SK-N-SH (cell line): ENCODE measurements at regions not wholly inside any gene's neighbourhood (a gene's known extent, or its start where the extent isn't known, plus 50 kb on each side); places are given as distances from the start of the nearest gene placed in this dataset.

ENCODE experiments used
- CTCF ChIA-PET: fragments of 300-600, 350-600 bp; formaldehyde crosslinking; extraction: SDS; loops from one replicate; lab custom pipeline; 2021; lab: Yijun Ruan, JAX
- POLR2A ChIA-PET: fragments of 350-600 bp; sonication (Branson Sonifier 250); formaldehyde crosslinking; extraction: SDS; loops from one replicate; lab custom pipeline; 2020; ENCODE audit warnings: antibody characterized with exemption, inconsistent platforms; lab: Yijun Ruan, JAX
- DNase-seq: peaks from one replicate; pipeline ENCODE4 v3.0.0; 2012
- H2AFZ ChIP-seq: fragments of 200-600 bp; sonication (generic); 2 replicates; pipeline ENCODE4 v1.8.1; 2016; ENCODE audit warnings: antibody characterized with exemption, mild to moderate bottlenecking, low read depth
- H3F3A ChIP-seq: fragments of 200-600 bp; sonication (generic); replicated peaks from 2 replicates; pipeline ENCODE3; 2016; ENCODE audit warnings: antibody characterized with exemption, mild to moderate bottlenecking; ENCODE audit not compliant: insufficient read depth
- H3K27ac ChIP-seq, 2 experiments: fragments of 200-500 bp in 1 of 2; fragments of 200-600 bp in 1 of 2; sonication (Bioruptor generic) in 1 of 2; sonication (generic), shearing (Covaris generic) in 1 of 2; 2 replicates each; pipeline versions ENCODE4 v1.5.1 to v1.6.1; 2014 to 2016; ENCODE audit warnings: low read depth in 2 of 2, inconsistent platforms in 1 of 2, low read length in 1 of 2, mild to moderate bottlenecking in 1 of 2, mixed read lengths in 1 of 2
- H3K27me3 ChIP-seq: fragments of 200-600 bp; sonication (generic), shearing (Covaris generic); 2 replicates; pipeline ENCODE4 v1.6.1; 2016; ENCODE audit warnings: mixed run types; ENCODE audit not compliant: insufficient read depth
- H3K36me3 ChIP-seq, 2 experiments: fragments of 200-500 bp in 1 of 2; fragments of 200-600 bp in 1 of 2; sonication (Bioruptor generic) in 1 of 2; sonication (generic) in 1 of 2; replicated peaks in 1 of 2; 2 replicates each; pipeline versions ENCODE3 to v1.5.1; 2014 to 2016; ENCODE audit warnings: low read length in 1 of 2, mild to moderate bottlenecking in 1 of 2; ENCODE audit not compliant: insufficient read depth in 2 of 2, control insufficient read depth in 1 of 2
- H3K4me1 ChIP-seq, 2 experiments: fragments of 200-500 bp in 1 of 2; fragments of 200-600 bp in 1 of 2; sonication (Bioruptor generic) in 1 of 2; sonication (generic), shearing (Covaris generic) in 1 of 2; 2 replicates each; pipeline versions ENCODE4 v1.5.1 to v1.6.1; 2014 to 2016; ENCODE audit warnings: low read depth in 1 of 2, low read length in 1 of 2, mixed run types in 1 of 2; ENCODE audit not compliant: insufficient read depth in 2 of 2, control insufficient read depth in 1 of 2
- H3K4me2 ChIP-seq: fragments of 200-600 bp; sonication (generic), shearing (Covaris generic); 2 replicates; pipeline ENCODE4 v1.6.1; 2017; ENCODE audit warnings: mixed run types
- H3K4me3 ChIP-seq, 2 experiments: fragments of 200-500 bp in 1 of 2; fragments of 200-600 bp in 1 of 2; sonication (Bioruptor generic) in 1 of 2; sonication (generic), shearing (Covaris generic) in 1 of 2; 2 replicates each; pipeline versions ENCODE4 v1.5.1 to v1.8.1; 2014 to 2016; ENCODE audit warnings: low read depth in 2 of 2, inconsistent platforms in 1 of 2, low read length in 1 of 2, mild to moderate bottlenecking in 1 of 2, mixed read lengths in 1 of 2, moderate library complexity in 1 of 2
- H3K79me2 ChIP-seq: fragments of 200-600 bp; sonication (generic); 2 replicates; pipeline ENCODE4 v1.8.1; 2017; ENCODE audit warnings: mild to moderate bottlenecking; ENCODE audit not compliant: insufficient read depth
- H3K9ac ChIP-seq: fragments of 200-600 bp; sonication (generic); 2 replicates; pipeline ENCODE4 v1.6.1; 2017; ENCODE audit warnings: mixed run types
- H3K9me2 ChIP-seq: fragments of 200-600 bp; sonication (generic); 2 replicates; pipeline ENCODE4 v1.6.1; 2017; ENCODE audit warnings: mixed run types
- H3K9me3 ChIP-seq: fragments of 200-600 bp; sonication (generic); 2 replicates; pipeline ENCODE4 v1.6.1; 2017; ENCODE audit warnings: mixed run types, mild to moderate bottlenecking, moderate library complexity
- H4K20me1 ChIP-seq: fragments of 200-600 bp; sonication (generic); 2 replicates; pipeline ENCODE4 v1.6.1; 2017; ENCODE audit warnings: mild to moderate bottlenecking, mixed run types; ENCODE audit not compliant: insufficient read depth
- SMC3 ChIP-seq: IDR thresholded peaks from 2 replicates; pipeline ENCODE4 v1.6.1; 2012; ENCODE audit warnings: low read depth, low read length, improper control_type of control experiment
- YY1 ChIP-seq: IDR thresholded peaks from 2 replicates; pipeline ENCODE4 v1.4.0; 2012; ENCODE audit warnings: low read depth, mild to moderate bottlenecking
- WGBS: methylation state at CpG from one replicate; pipeline ENCODE4 v1.1.6; 2017; ENCODE audit warnings: low lambda C conversion rate; 5-methylcytosine and 5-hydroxymethylcytosine counted together
- TF ChIP-seq, protein P1 (sequence below): IDR thresholded peaks from 2 replicates; pipeline ENCODE4 v1.6.1; 2012; ENCODE audit warnings: mild to moderate bottlenecking, low read depth, low read length, moderate library complexity
- TF ChIP-seq, protein P2 (sequence below): IDR thresholded peaks from 2 replicates; pipeline ENCODE4 v1.4.0; 2012; ENCODE audit warnings: low read depth, borderline replicate concordance

DNA sequence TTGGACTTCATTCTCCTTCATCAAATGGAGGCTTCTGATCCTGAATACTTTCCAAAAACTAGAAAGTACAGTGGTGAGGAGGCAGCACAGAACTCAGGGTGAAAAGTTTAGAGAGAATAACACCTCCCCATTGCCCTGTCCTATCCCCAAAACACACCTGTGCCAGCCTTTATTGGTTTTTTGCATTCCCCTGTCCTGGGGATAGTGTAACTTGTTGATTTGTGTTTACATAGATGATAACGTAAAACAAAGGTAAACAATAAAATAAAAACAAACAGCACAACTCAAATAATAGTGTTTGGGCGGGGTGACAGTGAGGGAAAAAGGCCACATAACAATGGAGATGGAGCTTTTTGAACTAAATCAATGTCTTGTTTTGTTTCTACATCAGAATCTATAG lies 1917.7 kb downstream of the TP53TG3F start (continued):
- TF ChIP-seq, protein P1, sequence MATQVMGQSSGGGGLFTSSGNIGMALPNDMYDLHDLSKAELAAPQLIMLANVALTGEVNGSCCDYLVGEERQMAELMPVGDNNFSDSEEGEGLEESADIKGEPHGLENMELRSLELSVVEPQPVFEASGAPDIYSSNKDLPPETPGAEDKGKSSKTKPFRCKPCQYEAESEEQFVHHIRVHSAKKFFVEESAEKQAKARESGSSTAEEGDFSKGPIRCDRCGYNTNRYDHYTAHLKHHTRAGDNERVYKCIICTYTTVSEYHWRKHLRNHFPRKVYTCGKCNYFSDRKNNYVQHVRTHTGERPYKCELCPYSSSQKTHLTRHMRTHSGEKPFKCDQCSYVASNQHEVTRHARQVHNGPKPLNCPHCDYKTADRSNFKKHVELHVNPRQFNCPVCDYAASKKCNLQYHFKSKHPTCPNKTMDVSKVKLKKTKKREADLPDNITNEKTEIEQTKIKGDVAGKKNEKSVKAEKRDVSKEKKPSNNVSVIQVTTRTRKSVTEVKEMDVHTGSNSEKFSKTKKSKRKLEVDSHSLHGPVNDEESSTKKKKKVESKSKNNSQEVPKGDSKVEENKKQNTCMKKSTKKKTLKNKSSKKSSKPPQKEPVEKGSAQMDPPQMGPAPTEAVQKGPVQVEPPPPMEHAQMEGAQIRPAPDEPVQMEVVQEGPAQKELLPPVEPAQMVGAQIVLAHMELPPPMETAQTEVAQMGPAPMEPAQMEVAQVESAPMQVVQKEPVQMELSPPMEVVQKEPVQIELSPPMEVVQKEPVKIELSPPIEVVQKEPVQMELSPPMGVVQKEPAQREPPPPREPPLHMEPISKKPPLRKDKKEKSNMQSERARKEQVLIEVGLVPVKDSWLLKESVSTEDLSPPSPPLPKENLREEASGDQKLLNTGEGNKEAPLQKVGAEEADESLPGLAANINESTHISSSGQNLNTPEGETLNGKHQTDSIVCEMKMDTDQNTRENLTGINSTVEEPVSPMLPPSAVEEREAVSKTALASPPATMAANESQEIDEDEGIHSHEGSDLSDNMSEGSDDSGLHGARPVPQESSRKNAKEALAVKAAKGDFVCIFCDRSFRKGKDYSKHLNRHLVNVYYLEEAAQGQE: no peak

DNA sequence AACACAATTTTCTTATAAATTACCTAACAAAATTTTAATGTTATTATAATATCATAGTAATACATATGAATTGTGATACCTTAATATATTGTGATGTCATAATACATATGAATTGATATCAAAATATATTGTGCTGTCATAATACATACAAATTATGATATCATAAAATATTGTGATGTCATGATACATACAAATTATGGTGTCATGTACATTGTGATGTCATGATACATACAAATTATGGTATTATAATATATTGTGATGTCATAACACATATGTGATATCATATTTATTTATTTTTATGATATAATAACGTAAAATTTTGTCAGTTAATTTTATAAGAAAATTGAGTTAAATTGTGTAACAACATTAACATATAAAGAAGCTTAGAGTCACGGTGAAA lies 1927.2 kb downstream of the TP53TG3F start:
- no peak overlapping the region; a peak in 1 of 4 replicates for H3K27ac ChIP-seq
- no peak for DNase-seq
- H3K9me3 ChIP-seq: no peaks in the 10 kb centered on the region
- H3K4me1 ChIP-seq: peaks cover 0 to 5% of the 10 kb centered on the region in 2 experiments; a peak in 2 of 4 replicates
- H3K4me3 ChIP-seq: no peak overlapping the region
- H3K27me3 ChIP-seq: no peaks in the 10 kb centered on the region; the same call in 1 of the 2 replicates
- 8% methylated on average over 2 of the region's 2 CpGs for WGBS
- POLR2A ChIA-PET: no interaction called here
- no peaks in the 10 kb centered on the region for H4K20me1 ChIP-seq
- CTCF ChIA-PET: interaction anchor here (1.5 kb wide), 1 partner anchor 198 kb away, joined by 4 read pairs; no protein-coding TSS in a partner anchor
- H3K9ac ChIP-seq: no peak overlapping the region
- H2AFZ ChIP-seq: no peak overlapping the region
- TF ChIP-seq, protein P1: no peak
- TF ChIP-seq, protein P2, sequence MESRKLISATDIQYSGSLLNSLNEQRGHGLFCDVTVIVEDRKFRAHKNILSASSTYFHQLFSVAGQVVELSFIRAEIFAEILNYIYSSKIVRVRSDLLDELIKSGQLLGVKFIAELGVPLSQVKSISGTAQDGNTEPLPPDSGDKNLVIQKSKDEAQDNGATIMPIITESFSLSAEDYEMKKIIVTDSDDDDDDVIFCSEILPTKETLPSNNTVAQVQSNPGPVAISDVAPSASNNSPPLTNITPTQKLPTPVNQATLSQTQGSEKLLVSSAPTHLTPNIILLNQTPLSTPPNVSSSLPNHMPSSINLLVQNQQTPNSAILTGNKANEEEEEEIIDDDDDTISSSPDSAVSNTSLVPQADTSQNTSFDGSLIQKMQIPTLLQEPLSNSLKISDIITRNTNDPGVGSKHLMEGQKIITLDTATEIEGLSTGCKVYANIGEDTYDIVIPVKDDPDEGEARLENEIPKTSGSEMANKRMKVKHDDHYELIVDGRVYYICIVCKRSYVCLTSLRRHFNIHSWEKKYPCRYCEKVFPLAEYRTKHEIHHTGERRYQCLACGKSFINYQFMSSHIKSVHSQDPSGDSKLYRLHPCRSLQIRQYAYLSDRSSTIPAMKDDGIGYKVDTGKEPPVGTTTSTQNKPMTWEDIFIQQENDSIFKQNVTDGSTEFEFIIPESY: no peak
- TF ChIP-seq SMC3 (no peak), YY1 (no peak)
- no peaks in the 10 kb centered on the region for H3K9me2 ChIP-seq
- H3F3A ChIP-seq: no peaks in the 10 kb centered on the region
- H3K4me2 ChIP-seq: no peak overlapping the region
- H3K36me3 ChIP-seq: no peaks in the 10 kb centered on the region
- no peaks in the 10 kb centered on the region for H3K79me2 ChIP-seq
